HUES48 (cell line): ENCODE measurements at regions not wholly inside any gene's neighbourhood (a gene's known extent, or its start where the extent isn't known, plus 50 kb on each side); places are given as distances from the start of the nearest gene placed in this dataset.

Source experiments
- H3K27ac ChIP-seq: one replicate; pipeline ENCODE4 v1.7.0; 2013; ENCODE audit warnings: low read depth, low read length, inconsistent platforms
- H3K27me3 ChIP-seq: 2 replicates; pipeline ENCODE4 v1.6.1; 2013; ENCODE audit warnings: mild to moderate bottlenecking, low read length; ENCODE audit not compliant: control insufficient read depth, insufficient read depth
- H3K36me3 ChIP-seq: 2 replicates; pipeline ENCODE4 v1.6.1; 2013; ENCODE audit warnings: low read length; ENCODE audit not compliant: control insufficient read depth, insufficient read depth
- H3K4me1 ChIP-seq: 2 replicates; pipeline ENCODE4 v1.6.1; 2013; ENCODE audit warnings: mild to moderate bottlenecking, low read length; ENCODE audit not compliant: control insufficient read depth, insufficient read depth
- H3K4me3 ChIP-seq: 2 replicates; pipeline ENCODE4 v1.5.1; 2013; ENCODE audit warnings: mild to moderate bottlenecking, low read depth, low read length
- H3K9ac ChIP-seq: 2 replicates; pipeline ENCODE4 v1.6.1; 2013; ENCODE audit warnings: mild to moderate bottlenecking, low read depth, low read length, moderate library complexity
- H3K9me3 ChIP-seq: 2 replicates; pipeline ENCODE4 v1.6.1; 2013; ENCODE audit warnings: low read length; ENCODE audit not compliant: control insufficient read depth, insufficient read depth

DNA sequence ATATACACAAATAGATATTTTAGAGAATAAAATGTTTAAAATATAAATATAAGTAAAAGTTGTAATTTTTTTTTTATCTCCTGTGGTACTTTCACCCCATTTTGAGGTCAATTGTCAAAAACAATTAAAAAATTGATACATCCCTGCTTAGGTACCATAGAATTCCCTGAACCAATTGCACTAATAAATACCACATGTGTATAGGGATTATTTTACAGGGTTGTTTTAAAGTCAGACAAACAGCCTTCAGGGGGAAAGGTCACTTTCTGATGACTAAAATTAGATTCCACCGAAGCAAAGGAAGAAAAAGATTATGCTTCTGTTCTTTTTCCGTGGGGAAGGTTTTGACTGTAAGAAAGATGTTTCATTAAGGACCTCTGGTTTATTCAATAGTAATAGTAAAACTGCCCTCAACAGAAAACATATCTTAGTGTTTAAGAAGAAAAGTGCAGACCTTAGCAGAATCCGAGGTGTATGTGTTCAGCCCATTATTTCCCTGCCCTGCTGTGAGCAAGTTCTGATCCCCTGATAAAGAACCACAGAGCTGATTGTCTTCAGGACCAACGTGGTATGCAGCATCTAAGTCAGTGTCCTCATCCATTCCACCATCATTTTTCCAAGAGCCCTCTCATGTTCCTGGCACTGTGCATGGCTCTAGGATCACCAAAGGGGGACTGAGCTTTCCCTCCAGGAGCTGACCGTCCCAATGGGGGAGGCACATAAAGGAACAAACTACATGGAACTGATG, 132.9 kb upstream of the IL12A start:
- Histone ChIP-seq H3K36me3 (no peaks in the 10 kb centered on the region), H3K4me1 (peaks cover 54% of the 10 kb centered on the region), H3K9ac (no peak overlapping the region), H3K4me3 (no peak overlapping the region), H3K27ac (no peak overlapping the region), H3K9me3 (no peaks in the 10 kb centered on the region), H3K27me3 (no peaks in the 10 kb centered on the region)

DNA sequence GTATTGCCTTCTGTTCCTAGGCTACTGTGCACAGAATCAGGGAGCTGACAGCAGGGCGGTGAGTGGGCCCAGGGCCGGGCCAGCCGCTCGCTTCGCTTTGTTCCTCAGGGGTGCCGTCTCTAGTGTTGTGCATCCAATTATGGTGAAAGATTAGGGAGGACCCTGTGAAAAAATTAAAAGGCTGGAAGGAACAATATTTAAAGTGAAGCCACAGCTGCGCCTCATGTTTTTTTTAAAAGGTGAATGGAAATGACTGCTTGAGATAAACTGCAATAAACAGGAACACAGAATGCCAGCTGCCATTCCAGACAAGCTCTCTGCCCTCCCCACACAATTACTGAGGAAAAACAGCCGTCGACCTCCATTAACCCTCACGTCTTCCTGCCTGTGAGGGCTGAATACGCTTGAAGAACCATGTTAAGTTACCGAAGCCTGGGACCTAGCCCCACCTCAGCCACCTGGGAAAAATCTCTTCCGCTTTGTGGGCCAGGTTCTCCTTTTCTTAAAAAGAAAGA, 132.0 kb upstream of the IL12A start:
- Histone ChIP-seq H3K4me3 (no peak overlapping the region), H3K27ac (no peak overlapping the region), H3K27me3 (no peaks in the 10 kb centered on the region), H3K4me1 (peaks cover 57% of the 10 kb centered on the region), H3K9me3 (no peaks in the 10 kb centered on the region), H3K9ac (no peak overlapping the region), H3K36me3 (no peaks in the 10 kb centered on the region)

DNA sequence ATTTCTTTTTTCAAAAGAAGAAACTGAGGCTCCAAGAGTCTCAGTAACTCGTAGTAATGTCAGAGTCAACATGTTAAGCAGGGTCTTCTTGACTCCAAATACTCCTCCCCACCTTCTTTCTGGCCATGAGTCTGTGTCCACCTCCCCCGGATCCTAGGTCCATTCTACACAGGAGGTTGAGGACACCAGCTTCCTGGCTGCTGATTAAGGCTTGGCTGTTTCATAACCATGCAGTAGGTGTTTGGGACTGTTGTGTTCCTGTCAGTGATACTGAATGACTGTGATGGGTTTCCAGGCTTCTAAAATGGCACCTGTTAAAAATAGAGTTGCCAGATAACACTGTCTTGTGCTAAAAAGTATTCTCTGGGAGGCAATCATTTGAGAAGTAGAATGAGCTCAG, 130.8 kb upstream of the IL12A start:
- peaks cover 45% of the 10 kb centered on the region for H3K4me1 ChIP-seq
- H3K4me3 ChIP-seq, result no peak overlapping the region
- no peaks in the 10 kb centered on the region for H3K27me3 ChIP-seq
- no peaks in the 10 kb centered on the region for H3K36me3 ChIP-seq
- no peak overlapping the region for H3K27ac ChIP-seq
- H3K9ac ChIP-seq, result no peak overlapping the region
- no peaks in the 10 kb centered on the region for H3K9me3 ChIP-seq

DNA sequence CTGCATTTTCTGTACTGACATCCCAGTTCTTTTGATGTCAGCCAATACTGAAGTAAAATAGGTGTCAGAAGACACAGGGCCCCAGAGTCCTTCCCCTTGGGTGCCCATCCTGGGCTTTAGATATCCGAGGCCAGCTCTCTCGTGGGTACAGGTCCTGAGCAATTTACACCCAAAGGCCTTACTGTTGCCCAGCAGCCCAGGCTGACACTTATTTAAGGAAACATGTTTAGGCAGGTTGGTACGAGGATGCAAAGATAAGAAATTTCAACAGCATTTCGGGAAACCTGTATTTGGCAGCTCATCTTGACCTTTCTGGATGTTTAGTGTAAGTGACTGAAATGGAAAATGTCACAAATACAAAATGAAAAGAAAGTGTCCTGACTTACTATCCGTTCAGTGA, 130.0 kb upstream of the IL12A start:
- Histone ChIP-seq H3K4me1 (peaks cover 37% of the 10 kb centered on the region), H3K36me3 (no peaks in the 10 kb centered on the region), H3K9me3 (no peaks in the 10 kb centered on the region), H3K27ac (no peak overlapping the region), H3K4me3 (no peak overlapping the region), H3K27me3 (no peaks in the 10 kb centered on the region), H3K9ac (no peak overlapping the region)

DNA sequence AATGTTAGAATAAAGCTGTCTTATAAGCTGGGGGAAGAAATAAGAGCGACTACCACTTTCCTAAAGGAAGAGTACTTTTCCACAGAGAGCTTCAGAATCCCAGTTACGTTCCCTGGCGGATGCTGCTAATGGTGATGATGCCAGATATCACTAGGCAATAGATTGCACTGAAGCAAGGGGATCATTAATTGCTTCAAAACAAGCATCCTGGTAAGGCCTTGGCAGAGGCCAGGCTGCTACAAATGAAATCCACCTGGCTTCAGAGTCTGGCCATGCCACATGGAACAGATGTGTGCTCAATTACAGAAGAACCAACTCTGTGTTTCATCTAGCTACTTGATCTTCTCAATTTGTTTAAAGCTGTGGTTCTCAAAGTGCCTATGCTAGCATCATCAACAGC, 129.2 kb upstream of the IL12A start:
- no peak overlapping the region for H3K9ac ChIP-seq
- H3K36me3 ChIP-seq, result no peaks in the 10 kb centered on the region
- H3K27ac ChIP-seq, result no peak overlapping the region
- H3K4me1 ChIP-seq, result peaks cover 30% of the 10 kb centered on the region
- H3K4me3 ChIP-seq, result no peak overlapping the region
- H3K27me3 ChIP-seq, result no peaks in the 10 kb centered on the region
- no peaks in the 10 kb centered on the region for H3K9me3 ChIP-seq

DNA sequence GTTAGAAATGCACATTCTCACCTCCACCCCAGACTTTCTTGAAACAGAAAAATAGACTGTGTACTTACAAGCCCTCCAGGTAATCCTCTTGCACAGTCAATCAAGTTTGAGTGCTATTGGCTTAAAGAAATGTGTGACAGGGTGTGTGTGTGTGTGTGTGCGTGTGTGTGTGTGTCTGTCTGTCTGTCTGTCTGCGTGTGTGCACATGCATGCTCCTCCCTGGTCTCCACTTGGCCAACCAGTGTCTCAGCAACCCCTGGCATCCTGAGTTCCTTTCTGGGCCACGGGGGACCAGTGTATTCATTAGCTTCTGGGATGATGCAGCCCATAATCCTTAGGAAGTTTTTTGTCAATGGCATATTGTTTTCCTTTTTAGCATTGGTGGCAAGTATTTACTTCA, 128.8 kb upstream of the IL12A start:
- no peak overlapping the region for H3K9ac ChIP-seq
- H3K27me3 ChIP-seq, result no peaks in the 10 kb centered on the region
- no peak overlapping the region for H3K27ac ChIP-seq
- no peaks in the 10 kb centered on the region for H3K9me3 ChIP-seq
- no peaks in the 10 kb centered on the region for H3K36me3 ChIP-seq
- H3K4me1 ChIP-seq, result peaks cover 26% of the 10 kb centered on the region
- H3K4me3 ChIP-seq, result no peak overlapping the region

DNA sequence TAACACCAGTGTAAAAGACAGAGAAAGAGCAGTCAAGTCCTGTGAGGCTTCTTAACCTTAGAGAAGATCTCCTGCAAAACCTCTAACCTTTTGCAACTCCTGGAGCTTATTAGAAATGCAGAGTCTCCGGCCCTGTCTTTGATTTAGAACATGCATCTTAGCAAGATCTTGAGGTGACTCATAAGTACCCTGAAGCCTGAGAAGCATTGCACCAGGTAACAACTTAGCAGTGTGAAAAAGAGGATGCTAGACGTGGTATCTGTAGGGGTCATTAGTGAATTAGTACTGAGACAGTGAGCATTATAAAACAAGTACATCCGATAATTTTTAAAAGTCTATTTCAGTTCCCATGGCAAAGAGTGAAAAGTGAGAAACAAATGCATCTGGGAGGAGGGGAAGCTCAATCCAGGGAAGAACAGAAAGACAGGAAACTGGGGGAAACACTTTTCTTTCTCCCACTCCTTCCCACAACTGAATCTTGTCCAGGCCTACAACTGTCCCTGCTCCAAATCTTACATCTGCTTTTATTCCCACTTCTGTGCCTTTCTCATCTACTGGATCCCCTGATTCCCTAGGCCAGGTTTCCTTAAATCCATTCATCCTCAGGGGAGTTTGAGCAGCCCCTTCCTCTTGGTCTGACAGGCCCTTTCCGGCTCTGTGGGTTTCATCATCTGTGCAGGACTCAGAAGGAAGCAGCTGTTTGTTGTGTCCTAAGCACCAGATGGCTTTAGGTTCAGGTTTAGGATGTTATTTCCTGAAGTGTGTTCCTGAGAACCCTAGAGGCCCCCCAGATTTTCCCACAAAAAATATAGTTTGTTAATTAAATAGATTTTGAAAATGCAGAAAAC, 128.1 kb upstream of the IL12A start:
- Histone ChIP-seq H3K4me1 (peaks cover 25% of the 10 kb centered on the region), H3K27me3 (no peaks in the 10 kb centered on the region), H3K9ac (no peak overlapping the region), H3K36me3 (no peaks in the 10 kb centered on the region), H3K4me3 (no peak overlapping the region), H3K27ac (peak overlapping the region; percentile 30), H3K9me3 (no peaks in the 10 kb centered on the region)

DNA sequence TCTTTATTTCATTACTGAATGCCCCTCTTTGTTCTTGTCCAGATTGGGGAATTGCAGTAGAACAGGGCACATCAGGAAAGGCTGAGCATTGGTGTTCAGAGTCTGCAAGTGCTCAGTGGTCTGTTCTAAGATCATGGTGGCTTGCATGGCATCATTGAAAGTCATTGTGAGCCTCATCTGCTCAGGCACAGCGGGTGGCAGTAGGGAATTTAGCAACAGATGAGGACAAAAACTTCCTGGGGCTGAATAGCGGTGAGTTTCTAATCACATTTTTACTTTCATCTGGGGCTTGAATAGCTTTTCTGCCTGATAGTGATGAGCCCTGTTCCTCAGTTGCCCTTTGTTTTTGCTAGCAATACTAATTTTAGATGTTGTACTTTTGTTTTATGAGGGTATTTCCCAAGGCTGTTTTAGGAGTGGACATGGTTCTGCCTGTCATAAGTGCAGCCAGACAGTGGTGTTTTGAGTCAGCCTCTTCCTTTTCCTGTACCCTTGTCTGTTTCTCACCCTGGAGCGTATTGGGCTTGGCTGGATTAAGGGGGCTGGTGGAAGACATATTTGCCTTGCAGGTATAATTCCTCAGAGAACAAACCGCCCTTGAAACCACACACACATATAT, 127.2 kb upstream of the IL12A start:
- H3K9ac ChIP-seq, result no peak overlapping the region
- no peaks in the 10 kb centered on the region for H3K36me3 ChIP-seq
- H3K9me3 ChIP-seq, result no peaks in the 10 kb centered on the region
- no peak overlapping the region for H3K27ac ChIP-seq
- H3K4me1 ChIP-seq, result peaks cover 23% of the 10 kb centered on the region
- H3K27me3 ChIP-seq, result no peaks in the 10 kb centered on the region
- no peak overlapping the region for H3K4me3 ChIP-seq

DNA sequence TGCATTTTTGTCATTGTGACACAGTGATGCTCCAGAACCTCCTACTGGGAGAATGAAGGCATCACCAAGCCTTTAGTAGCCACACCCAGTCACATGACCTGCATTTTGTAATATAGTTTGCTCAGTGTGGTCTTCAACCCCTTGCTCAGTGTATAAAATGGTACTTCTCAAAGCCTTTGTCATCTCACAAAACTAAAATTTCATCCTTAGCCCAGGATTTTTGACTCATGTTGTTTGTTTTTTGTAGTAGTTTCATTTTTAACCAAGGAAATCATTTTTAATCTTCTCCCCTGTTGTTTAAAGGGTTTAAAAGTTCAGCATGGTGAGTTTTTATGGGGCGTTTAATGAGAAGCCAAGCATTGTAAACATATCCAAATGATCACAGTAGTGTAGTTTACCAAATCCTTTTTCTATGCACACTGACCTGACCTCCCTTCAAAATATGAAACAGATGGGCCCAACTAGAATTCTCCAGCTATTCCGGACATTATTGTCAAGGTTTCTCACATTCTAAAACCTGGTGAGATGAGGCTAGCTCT, 123.5 kb upstream of the IL12A start:
- Histone ChIP-seq H3K27ac (no peak overlapping the region), H3K9me3 (no peaks in the 10 kb centered on the region), H3K27me3 (no peaks in the 10 kb centered on the region), H3K4me1 (peaks cover 16% of the 10 kb centered on the region), H3K36me3 (peaks cover 16% of the 10 kb centered on the region), H3K4me3 (no peak overlapping the region), H3K9ac (no peak overlapping the region)

DNA sequence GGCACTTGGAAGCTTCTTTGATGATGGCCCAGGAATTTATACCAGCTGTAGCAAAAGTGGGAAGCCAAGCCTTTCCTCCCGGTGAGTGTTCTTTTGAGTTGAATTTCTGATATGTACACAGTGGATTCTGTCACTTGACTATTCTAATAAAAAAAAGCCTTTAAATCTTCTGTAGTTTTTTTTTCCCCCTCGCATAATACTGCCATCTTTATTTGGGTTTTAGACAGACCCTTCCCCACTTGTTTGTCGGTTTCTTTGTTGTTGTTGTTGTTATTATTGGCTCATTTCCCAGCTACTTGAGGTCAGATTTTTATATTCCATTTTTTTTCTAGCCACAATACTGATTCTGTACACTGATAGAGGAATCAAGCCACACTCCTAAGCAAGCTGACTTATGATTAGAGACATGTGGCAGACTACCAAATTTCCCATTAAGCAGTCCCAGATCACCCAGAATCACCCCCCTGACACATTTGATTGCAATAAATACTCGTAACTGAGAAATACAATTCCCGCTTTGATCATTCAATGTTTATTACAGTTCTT, 122.4 kb upstream of the IL12A start:
- no peak overlapping the region for H3K9ac ChIP-seq
- no peaks in the 10 kb centered on the region for H3K9me3 ChIP-seq
- no peak overlapping the region for H3K4me3 ChIP-seq
- peaks cover 4% of the 10 kb centered on the region for H3K4me1 ChIP-seq
- H3K27ac ChIP-seq, result no peak overlapping the region
- no peaks in the 10 kb centered on the region for H3K27me3 ChIP-seq
- peaks cover 16% of the 10 kb centered on the region for H3K36me3 ChIP-seq
